GM23338 (cell line): ENCODE measurements at regions not wholly inside any gene's neighbourhood (a gene's known extent, or its start where the extent isn't known, plus 50 kb on each side); places are given as distances from the start of the nearest gene placed in this dataset.

Experiments
- ATAC-seq: fragments of 200-7000 bp; cut with Tn5 transposase; 3 replicates; pipeline ENCODE4 v1.9.1; 2020
- DNase-seq: peaks from one replicate; pipeline ENCODE4 v3.0.0-alpha.2; 2015; ENCODE audit warnings: low spot score
- H2AFZ ChIP-seq: fragments of 200-600 bp; sonication (generic); 2 replicates; pipeline ENCODE4 v1.8.0; 2016; ENCODE audit warnings: antibody characterized with exemption, mild to moderate bottlenecking, moderate library complexity
- H3F3A ChIP-seq: fragments of 200-600 bp; sonication (generic); replicated peaks from 2 replicates; pipeline ENCODE4 v1.8.0; 2017; ENCODE audit warnings: antibody characterized with exemption, mixed run types, low read depth
- H3K27ac ChIP-seq: fragments of 200-600 bp; sonication (generic); 2 replicates; pipeline ENCODE4 v1.6.1; 2016; ENCODE audit warnings: low read depth
- H3K27me3 ChIP-seq: fragments of 200-600 bp; sonication (generic); 2 replicates; pipeline ENCODE4 v1.8.0; 2016; ENCODE audit warnings: mild to moderate bottlenecking, mixed run types, moderate library complexity; ENCODE audit not compliant: insufficient read depth
- H3K36me3 ChIP-seq: fragments of 200-600 bp; sonication (generic); 2 replicates; pipeline ENCODE4 v1.8.0; 2016; ENCODE audit warnings: mild to moderate bottlenecking; ENCODE audit not compliant: insufficient read depth
- H3K4me1 ChIP-seq: fragments of 200-600 bp; sonication (generic); 2 replicates; pipeline ENCODE4 v1.8.0; 2016; ENCODE audit warnings: mild to moderate bottlenecking, moderate library complexity; ENCODE audit not compliant: insufficient read depth
- H3K4me2 ChIP-seq: fragments of 200-600 bp; sonication (generic); 2 replicates; pipeline ENCODE4 v1.7.1; 2017; ENCODE audit warnings: mixed run types
- H3K4me3 ChIP-seq: fragments of 200-600 bp; sonication (generic); 2 replicates; pipeline ENCODE4 v1.6.1; 2016; ENCODE audit warnings: mixed run types
- H3K79me2 ChIP-seq: fragments of 200-600 bp; sonication (generic); replicated peaks from 2 replicates; pipeline ENCODE4 v1.8.0; 2017; ENCODE audit warnings: mild to moderate bottlenecking; ENCODE audit not compliant: insufficient read depth
- H3K9me2 ChIP-seq: fragments of 200-600 bp; sonication (generic); 2 replicates; pipeline ENCODE4 v1.8.0; 2017; ENCODE audit not compliant: insufficient read depth
- H4K20me1 ChIP-seq: fragments of 200-600 bp; sonication (generic); replicated peaks from 2 replicates; pipeline ENCODE4 v1.8.0; 2017; ENCODE audit warnings: mild to moderate bottlenecking; ENCODE audit not compliant: insufficient read depth
- H3K27ac Mint-ChIP-seq: 2 replicates; pipeline ENCODE4 v1.8.0; 2020; ENCODE audit warnings: inconsistent platforms, mild to moderate bottlenecking, moderate library complexity, mixed read lengths
- H3K27me3 Mint-ChIP-seq: 3 replicates; pipeline ENCODE4 v1.8.0; 2022; ENCODE audit warnings: low read depth, mild to moderate bottlenecking, moderate library complexity, mixed read lengths, inconsistent platforms; ENCODE audit not compliant: insufficient read depth, poor library complexity
- H3K36me3 Mint-ChIP-seq: 3 replicates; pipeline ENCODE4 v1.8.0; 2021; ENCODE audit warnings: low read depth, mild to moderate bottlenecking, inconsistent platforms, moderate library complexity, mixed read lengths
- H3K4me1 Mint-ChIP-seq: 3 replicates; pipeline ENCODE4 v1.8.0; 2020; ENCODE audit warnings: mild to moderate bottlenecking, inconsistent platforms, mixed read lengths
- H3K4me3 Mint-ChIP-seq: 3 replicates; pipeline ENCODE4 v1.8.0; 2021; ENCODE audit warnings: moderate library complexity, mild to moderate bottlenecking, inconsistent platforms, mixed read lengths
- H3K9me3 Mint-ChIP-seq: 3 replicates; pipeline ENCODE4 v1.8.0; 2020; ENCODE audit warnings: moderate library complexity, mild to moderate bottlenecking, inconsistent platforms, mixed read lengths
- CREB1 ChIP-seq: fragments of 250-450 bp; sonication (Bioruptor Pico); IDR thresholded peaks from 2 replicates; pipeline ENCODE4 v1.5.0; 2020; ENCODE audit warnings: low read depth, mild to moderate bottlenecking, moderate library complexity
- EZH2phosphoT487 ChIP-seq: fragments of 200-600 bp; sonication (generic); IDR thresholded peaks from one replicate; pipeline ENCODE4 v1.8.1; 2018; ENCODE audit warnings: antibody characterized with exemption; ENCODE audit not compliant: unreplicated experiment
- JUNB ChIP-seq: IDR thresholded peaks from one replicate; pipeline ENCODE4 v1.6.1; 2016; ENCODE audit warnings: antibody characterized with exemption; ENCODE audit not compliant: unreplicated experiment
- NANOG ChIP-seq: IDR thresholded peaks from 2 replicates; pipeline ENCODE4 v1.6.1; 2016; ENCODE audit warnings: antibody characterized with exemption, borderline replicate concordance
- POLR2AphosphoS5 ChIP-seq: IDR thresholded peaks from 2 replicates; pipeline ENCODE4 v1.6.1; 2016; ENCODE audit warnings: antibody characterized with exemption, low read depth
- STAT1 ChIP-seq: IDR thresholded peaks from one replicate; pipeline ENCODE4 v1.6.1; 2016; ENCODE audit warnings: antibody characterized with exemption; ENCODE audit not compliant: unreplicated experiment
- ZNF114 ChIP-seq: fragments of 250-450 bp; sonication (Bioruptor Pico); IDR thresholded peaks from 2 replicates; pipeline ENCODE4 v1.5.0; 2020; ENCODE audit warnings: mild to moderate bottlenecking, moderate library complexity
- ZNF331 ChIP-seq: fragments of 250-450 bp; sonication (Bioruptor Pico); IDR thresholded peaks from 2 replicates; pipeline ENCODE4 v1.5.0; 2020; ENCODE audit warnings: low read depth, mild to moderate bottlenecking, moderate library complexity
- TF ChIP-seq, protein P1 (sequence below): fragments of 250-450 bp; sonication (Bioruptor Pico); IDR thresholded peaks from 2 replicates; pipeline ENCODE4 v1.5.0; 2020; ENCODE audit warnings: mild to moderate bottlenecking, moderate library complexity
- TF ChIP-seq, protein P2 (sequence below): IDR thresholded peaks from 2 replicates; pipeline ENCODE4 v1.6.1; 2016; ENCODE audit warnings: antibody characterized with exemption
- TF ChIP-seq, protein P3 (sequence below): IDR thresholded peaks from one replicate; pipeline ENCODE4 v1.6.1; 2018; ENCODE audit warnings: antibody characterized with exemption; ENCODE audit not compliant: unreplicated experiment
- TF ChIP-seq, protein P4 (sequence below), 2 experiments: fragments of 200-600 bp in 1 of 2; sonication (generic) in 1 of 2; conservative IDR thresholded peaks; 2 replicates each; pipeline versions ENCODE4 v1.5.1 to v1.6.1; 2016 to 2017; ENCODE audit warnings: antibody characterized with exemption in 2 of 2, low read depth in 2 of 2, mild to moderate bottlenecking in 2 of 2, moderate library complexity in 1 of 2

DNA sequence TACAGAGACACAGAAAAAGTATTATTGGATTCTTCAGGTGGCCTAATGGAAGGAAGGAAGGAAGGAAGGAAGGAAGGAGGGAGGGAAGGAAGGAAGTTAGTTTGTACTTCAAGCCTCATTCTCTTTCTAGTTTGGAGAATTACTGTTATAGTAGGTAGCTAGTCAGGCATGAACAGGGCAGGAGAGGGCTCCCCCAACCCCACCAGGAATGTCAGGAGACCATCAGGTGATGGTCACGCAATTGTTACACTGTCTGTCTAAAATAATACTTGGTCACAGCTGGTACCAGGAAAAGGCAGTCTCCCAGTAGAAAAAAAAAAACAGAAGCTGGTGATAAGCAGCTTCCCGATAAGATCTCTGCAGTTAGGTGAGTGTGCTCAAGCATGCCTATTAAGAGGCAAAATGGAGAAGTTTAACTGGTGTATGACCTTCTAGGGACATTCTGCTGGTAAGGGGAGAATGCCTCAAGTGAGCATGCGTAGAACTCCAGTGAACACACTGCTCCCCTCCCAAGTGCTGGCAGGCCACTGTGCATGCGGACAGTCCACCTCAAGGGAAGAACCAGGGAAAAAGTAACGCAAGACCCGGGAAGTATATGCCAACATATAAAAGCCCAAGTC, 358.4 kb upstream of the SOX5 start:
- no peak for DNase-seq
- Mint-ChIP-seq H3K4me1 (peaks cover 43% of the 10 kb centered on the region), H3K27me3 (peaks cover 2% of the 10 kb centered on the region)

More for the DNA sequence above, 358.4 kb upstream of the SOX5 start:
- Histone ChIP-seq H4K20me1 (no peaks in the 10 kb centered on the region), H3K27ac (no peak overlapping the region), H3K79me2 (no peaks in the 10 kb centered on the region), H3K27me3 (no peaks in the 10 kb centered on the region), H2AFZ (no peak overlapping the region), H3F3A (no peaks in the 10 kb centered on the region), H3K4me3 (no peak overlapping the region), H3K9me2 (peaks cover 5% of the 10 kb centered on the region; the same call in 1 of the 2 replicates), H3K4me2 (no peak overlapping the region), H3K36me3 (no peaks in the 10 kb centered on the region), H3K4me1 (peaks cover 29% of the 10 kb centered on the region)
- Mint-ChIP-seq H3K27ac (peak overlapping the region; percentile 95; the same call in 1 of the 2 replicates), H3K4me3 (no peak overlapping the region), H3K9me3 (0 out of 3 replicates have a peak, but pooled peaks cover 2% of the 10 kb centered on the region), H3K36me3 (peaks cover 2% of the 10 kb centered on the region; the same call in 2 of the 3 replicates)
- no peak for ATAC-seq
- TF ChIP-seq, protein P1, sequence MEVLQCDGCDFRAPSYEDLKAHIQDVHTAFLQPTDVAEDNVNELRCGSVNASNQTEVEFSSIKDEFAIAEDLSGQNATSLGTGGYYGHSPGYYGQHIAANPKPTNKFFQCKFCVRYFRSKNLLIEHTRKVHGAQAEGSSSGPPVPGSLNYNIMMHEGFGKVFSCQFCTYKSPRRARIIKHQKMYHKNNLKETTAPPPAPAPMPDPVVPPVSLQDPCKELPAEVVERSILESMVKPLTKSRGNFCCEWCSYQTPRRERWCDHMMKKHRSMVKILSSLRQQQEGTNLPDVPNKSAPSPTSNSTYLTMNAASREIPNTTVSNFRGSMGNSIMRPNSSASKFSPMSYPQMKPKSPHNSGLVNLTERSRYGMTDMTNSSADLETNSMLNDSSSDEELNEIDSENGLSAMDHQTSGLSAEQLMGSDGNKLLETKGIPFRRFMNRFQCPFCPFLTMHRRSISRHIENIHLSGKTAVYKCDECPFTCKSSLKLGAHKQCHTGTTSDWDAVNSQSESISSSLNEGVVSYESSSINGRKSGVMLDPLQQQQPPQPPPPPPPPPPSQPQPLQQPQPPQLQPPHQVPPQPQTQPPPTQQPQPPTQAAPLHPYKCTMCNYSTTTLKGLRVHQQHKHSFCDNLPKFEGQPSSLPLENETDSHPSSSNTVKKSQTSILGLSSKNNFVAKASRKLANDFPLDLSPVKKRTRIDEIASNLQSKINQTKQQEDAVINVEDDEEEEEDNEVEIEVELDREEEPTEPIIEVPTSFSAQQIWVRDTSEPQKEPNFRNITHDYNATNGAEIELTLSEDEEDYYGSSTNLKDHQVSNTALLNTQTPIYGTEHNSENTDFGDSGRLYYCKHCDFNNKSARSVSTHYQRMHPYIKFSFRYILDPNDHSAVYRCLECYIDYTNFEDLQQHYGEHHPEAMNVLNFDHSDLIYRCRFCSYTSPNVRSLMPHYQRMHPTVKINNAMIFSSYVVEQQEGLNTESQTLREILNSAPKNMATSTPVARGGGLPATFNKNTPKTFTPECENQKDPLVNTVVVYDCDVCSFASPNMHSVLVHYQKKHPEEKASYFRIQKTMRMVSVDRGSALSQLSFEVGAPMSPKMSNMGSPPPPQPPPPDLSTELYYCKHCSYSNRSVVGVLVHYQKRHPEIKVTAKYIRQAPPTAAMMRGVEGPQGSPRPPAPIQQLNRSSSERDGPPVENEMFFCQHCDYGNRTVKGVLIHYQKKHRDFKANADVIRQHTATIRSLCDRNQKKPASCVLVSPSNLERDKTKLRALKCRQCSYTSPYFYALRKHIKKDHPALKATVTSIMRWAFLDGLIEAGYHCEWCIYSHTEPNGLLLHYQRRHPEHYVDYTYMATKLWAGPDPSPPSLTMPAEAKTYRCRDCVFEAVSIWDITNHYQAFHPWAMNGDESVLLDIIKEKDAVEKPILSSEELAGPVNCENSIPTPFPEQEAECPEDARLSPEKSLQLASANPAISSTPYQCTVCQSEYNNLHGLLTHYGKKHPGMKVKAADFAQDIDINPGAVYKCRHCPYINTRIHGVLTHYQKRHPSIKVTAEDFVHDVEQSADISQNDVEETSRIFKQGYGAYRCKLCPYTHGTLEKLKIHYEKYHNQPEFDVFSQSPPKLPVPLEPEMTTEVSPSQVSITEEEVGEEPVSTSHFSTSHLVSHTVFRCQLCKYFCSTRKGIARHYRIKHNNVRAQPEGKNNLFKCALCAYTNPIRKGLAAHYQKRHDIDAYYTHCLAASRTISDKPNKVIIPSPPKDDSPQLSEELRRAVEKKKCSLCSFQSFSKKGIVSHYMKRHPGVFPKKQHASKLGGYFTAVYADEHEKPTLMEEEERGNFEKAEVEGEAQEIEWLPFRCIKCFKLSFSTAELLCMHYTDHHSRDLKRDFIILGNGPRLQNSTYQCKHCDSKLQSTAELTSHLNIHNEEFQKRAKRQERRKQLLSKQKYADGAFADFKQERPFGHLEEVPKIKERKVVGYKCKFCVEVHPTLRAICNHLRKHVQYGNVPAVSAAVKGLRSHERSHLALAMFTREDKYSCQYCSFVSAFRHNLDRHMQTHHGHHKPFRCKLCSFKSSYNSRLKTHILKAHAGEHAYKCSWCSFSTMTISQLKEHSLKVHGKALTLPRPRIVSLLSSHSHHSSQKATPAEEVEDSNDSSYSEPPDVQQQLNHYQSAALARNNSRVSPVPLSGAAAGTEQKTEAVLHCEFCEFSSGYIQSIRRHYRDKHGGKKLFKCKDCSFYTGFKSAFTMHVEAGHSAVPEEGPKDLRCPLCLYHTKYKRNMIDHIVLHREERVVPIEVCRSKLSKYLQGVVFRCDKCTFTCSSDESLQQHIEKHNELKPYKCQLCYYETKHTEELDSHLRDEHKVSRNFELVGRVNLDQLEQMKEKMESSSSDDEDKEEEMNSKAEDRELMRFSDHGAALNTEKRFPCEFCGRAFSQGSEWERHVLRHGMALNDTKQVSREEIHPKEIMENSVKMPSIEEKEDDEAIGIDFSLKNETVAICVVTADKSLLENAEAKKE (CRISPR knock-in tag) = no peak
- TF ChIP-seq, protein P2, sequence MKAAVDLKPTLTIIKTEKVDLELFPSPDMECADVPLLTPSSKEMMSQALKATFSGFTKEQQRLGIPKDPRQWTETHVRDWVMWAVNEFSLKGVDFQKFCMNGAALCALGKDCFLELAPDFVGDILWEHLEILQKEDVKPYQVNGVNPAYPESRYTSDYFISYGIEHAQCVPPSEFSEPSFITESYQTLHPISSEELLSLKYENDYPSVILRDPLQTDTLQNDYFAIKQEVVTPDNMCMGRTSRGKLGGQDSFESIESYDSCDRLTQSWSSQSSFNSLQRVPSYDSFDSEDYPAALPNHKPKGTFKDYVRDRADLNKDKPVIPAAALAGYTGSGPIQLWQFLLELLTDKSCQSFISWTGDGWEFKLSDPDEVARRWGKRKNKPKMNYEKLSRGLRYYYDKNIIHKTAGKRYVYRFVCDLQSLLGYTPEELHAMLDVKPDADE = no peak
- TF ChIP-seq CREB1 (CRISPR knock-in tag) (no peak), ZNF331 (CRISPR knock-in tag) (no peak), ZNF114 (CRISPR knock-in tag) (no peak), EZH2phosphoT487 (no peak), JUNB (no peak), POLR2AphosphoS5 (no peak), NANOG (no peak), STAT1 (no peak)
- TF ChIP-seq, protein P3, sequence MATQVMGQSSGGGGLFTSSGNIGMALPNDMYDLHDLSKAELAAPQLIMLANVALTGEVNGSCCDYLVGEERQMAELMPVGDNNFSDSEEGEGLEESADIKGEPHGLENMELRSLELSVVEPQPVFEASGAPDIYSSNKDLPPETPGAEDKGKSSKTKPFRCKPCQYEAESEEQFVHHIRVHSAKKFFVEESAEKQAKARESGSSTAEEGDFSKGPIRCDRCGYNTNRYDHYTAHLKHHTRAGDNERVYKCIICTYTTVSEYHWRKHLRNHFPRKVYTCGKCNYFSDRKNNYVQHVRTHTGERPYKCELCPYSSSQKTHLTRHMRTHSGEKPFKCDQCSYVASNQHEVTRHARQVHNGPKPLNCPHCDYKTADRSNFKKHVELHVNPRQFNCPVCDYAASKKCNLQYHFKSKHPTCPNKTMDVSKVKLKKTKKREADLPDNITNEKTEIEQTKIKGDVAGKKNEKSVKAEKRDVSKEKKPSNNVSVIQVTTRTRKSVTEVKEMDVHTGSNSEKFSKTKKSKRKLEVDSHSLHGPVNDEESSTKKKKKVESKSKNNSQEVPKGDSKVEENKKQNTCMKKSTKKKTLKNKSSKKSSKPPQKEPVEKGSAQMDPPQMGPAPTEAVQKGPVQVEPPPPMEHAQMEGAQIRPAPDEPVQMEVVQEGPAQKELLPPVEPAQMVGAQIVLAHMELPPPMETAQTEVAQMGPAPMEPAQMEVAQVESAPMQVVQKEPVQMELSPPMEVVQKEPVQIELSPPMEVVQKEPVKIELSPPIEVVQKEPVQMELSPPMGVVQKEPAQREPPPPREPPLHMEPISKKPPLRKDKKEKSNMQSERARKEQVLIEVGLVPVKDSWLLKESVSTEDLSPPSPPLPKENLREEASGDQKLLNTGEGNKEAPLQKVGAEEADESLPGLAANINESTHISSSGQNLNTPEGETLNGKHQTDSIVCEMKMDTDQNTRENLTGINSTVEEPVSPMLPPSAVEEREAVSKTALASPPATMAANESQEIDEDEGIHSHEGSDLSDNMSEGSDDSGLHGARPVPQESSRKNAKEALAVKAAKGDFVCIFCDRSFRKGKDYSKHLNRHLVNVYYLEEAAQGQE = no peak
- TF ChIP-seq, protein P4, sequence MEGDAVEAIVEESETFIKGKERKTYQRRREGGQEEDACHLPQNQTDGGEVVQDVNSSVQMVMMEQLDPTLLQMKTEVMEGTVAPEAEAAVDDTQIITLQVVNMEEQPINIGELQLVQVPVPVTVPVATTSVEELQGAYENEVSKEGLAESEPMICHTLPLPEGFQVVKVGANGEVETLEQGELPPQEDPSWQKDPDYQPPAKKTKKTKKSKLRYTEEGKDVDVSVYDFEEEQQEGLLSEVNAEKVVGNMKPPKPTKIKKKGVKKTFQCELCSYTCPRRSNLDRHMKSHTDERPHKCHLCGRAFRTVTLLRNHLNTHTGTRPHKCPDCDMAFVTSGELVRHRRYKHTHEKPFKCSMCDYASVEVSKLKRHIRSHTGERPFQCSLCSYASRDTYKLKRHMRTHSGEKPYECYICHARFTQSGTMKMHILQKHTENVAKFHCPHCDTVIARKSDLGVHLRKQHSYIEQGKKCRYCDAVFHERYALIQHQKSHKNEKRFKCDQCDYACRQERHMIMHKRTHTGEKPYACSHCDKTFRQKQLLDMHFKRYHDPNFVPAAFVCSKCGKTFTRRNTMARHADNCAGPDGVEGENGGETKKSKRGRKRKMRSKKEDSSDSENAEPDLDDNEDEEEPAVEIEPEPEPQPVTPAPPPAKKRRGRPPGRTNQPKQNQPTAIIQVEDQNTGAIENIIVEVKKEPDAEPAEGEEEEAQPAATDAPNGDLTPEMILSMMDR (conservative IDR thresholded peaks at IDR 0.05; ENCODE audit: low read depth in 2 of 2) = no peak
